HG02885 (cell line): ENCODE measurements at regions not wholly inside any gene's neighbourhood (a gene's known extent, or its start where the extent isn't known, plus 50 kb on each side); places are given as distances from the start of the nearest gene placed in this dataset.
"Not testable (repeated sequence)": the region's sequence is repeated elsewhere in the genome, so short reads cannot be mapped to it uniquely, and the experiment has no call there.

Source experiments
- ATAC-seq: cut with Tn5 transposase; IDR thresholded peaks from one replicate; pipeline ENCODE4 v1.9.1; 2021; ENCODE audit warnings: mild to moderate bottlenecking; ENCODE audit not compliant: unreplicated experiment, poor library complexity

GRCh38 chr10:131817866-131818509, 82.8 kb upstream of the PPP2R2D start:
- ATAC-seq: no peak

GRCh38 chr10:131818510-131819234, 82.1 kb upstream of the PPP2R2D start:
- ATAC-seq: no peak

GRCh38 chr10:131819241-131820072, 81.4 kb upstream of the PPP2R2D start:
- no peak for ATAC-seq

DNA sequence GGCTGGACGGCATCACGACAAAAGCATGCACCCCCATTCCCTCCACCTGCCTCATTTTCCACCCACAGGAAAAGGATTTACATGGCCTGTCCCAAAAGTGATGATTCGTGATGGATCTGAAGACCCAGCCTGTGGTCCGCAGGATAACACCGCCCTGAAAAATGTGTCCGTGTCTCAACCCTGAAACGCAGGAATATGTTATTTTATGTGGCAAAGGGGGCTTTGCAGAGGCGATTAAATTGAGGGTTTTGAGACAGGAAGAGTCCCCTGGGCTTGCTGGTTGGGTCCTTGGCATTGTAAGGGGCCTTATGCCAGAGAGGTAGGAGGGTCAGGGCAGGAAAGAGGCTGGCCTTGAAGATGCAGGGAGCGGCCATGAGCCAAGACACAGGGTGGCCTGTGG, 80.2 kb upstream of the PPP2R2D start:
- no peak for ATAC-seq

- ATAC-seq: no peak
Measured at GRCh38 chr10:131821378-131822012, 79.3 kb upstream of the PPP2R2D start.

- ATAC-seq: no peak
Measured at GRCh38 chr10:131822013-131822691, 78.7 kb upstream of the PPP2R2D start.

GRCh38 chr10:131822692-131823245, 78.0 kb upstream of the PPP2R2D start:
- no peak for ATAC-seq

- not testable (repeated sequence) for ATAC-seq
Measured at GRCh38 chr10:131823601-131824099, 77.2 kb upstream of the PPP2R2D start.

DNA sequence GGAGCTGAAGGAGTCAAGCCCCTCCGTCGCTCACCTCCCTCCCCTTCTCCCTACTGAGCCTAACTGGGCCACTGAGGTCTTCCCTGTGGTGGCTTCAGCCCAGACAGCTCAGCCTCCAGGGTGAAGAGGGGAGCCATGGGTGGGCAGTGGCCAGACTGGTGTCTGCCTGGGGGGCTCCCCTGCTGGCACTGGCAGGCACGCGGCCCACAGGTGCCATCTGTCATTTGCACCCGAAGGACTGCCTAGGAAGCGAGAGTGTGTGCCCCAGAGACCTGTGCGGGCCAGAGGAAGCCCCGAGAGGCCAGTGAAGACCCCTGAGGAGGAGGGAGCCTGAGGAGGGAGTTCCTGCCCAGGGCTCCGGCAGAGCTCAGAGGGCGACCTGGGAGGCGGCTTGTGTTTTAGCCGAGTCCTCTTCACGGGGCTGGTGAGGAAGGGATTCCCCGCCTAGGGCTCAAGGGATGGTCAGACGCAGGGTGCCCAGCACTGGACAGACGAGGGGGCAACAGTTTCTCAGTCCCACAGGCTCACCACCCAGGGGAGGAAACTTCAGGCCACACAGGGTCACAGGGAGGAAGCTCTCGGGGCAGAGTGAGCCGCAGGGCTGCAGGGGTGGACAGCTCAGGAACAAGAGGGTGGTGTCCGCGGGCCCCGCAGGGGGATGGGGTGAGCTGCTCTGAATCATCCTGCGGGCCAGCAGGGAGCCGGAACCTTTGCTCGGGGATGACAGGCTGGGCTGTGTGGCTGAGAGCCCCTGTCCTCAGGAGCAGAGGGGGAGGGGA, 76.2 kb upstream of the PPP2R2D start:
- ATAC-seq: no peak

DNA sequence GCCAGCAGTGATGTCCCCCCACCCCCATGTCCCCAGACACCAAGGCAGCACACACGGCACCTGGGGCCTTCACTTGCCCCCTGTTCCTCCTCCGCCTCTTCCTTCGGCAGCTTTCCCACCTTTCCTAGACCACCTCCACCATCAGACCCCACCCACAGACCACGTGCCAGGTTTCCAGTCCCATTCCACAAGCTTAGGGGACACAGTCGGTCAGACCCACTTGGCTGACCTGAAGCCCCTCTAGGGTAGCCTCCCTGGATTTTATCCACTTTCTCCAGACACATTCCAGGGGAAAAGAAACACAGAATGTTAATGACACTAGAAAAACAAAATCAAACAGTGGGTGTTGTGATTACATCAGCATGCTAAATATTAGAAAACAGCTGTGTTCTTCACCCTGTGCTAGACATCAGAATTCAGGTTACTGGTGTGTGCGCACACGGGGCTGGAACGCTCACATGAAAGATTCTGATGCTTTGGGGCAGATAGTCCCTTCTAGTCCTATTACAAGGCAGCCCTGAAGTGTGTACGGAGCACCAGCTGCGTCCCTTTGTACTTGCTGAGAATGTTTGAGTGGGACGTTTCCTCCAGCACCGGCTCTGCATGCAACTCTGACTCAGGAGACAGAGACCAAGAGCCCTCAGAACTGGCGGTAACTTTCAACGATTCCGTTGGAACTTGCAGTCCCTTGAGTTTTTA, 75.5 kb upstream of the PPP2R2D start:
- no peak for ATAC-seq

DNA sequence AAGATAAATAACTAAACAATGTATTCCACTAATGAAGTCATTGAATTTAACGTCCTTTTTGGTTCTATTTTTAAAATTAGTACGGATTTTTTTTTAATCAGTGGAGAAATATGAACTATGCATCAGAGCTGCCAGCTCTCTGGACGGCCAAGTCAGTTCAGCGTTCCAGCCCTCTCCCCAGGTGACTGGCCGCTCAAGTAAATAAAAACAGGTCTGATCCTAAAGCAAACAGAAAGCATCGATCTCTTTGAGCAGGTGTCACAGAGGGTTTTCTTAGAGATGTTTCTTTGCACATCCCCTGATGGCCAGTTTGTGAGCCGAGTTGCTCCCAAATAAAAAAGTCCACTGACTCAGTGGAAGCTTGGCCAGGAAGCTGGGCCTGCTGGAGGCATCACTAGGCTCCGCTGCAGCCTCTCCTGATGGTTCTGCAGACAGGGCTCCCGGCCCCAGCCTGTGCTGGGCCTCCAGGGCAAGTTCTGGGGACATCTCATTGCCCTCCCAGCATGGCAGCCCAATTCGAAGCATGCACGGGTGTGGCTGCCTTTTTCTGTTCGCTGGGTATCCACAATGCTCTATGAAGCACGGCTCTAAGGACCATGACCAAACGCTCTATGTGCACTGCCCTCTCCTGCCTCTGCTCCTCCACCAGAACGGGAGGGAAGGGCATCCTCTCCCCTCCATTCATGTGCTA, 74.7 kb upstream of the PPP2R2D start:
- ATAC-seq: no peak

GRCh38 chr10:131829156-131829930, 71.5 kb upstream of the PPP2R2D start:
- no peak for ATAC-seq

GRCh38 chr10:131830446-131831130, 70.2 kb upstream of the PPP2R2D start:
- no peak for ATAC-seq

GRCh38 chr10:131831561-131831960, 69.2 kb upstream of the PPP2R2D start:
- no peak for ATAC-seq

DNA sequence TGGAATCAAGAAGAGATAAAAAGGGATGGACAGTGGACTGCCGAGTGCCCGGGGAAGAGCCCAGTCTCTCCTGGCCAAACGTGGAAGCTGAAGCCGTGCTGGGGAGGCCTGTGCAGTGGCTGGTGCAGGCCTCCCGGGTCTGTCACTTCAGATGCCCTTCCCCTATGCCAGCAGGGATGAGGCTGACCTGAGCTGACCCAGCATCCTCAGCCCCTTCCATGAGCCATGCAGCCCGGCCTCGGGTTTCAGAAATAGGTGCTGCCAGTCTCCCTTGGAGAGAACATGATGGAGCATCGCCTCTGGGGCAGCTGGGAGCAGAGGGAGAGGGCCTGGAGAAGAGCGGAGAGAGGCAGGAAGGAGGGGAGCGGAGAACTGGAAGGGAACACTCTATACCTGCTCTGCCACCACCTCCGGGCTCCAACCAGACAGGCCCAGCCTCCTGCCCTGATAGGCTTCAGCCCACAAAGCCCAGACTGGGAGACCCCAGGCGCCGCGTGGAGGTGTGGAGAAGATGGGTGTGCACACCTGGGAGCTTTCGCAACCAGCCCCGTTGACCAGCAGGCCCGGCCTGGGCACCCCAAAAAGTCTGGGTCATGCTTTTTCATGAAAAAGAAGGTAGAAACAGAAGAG, 68.6 kb upstream of the PPP2R2D start:
- no peak for ATAC-seq

DNA sequence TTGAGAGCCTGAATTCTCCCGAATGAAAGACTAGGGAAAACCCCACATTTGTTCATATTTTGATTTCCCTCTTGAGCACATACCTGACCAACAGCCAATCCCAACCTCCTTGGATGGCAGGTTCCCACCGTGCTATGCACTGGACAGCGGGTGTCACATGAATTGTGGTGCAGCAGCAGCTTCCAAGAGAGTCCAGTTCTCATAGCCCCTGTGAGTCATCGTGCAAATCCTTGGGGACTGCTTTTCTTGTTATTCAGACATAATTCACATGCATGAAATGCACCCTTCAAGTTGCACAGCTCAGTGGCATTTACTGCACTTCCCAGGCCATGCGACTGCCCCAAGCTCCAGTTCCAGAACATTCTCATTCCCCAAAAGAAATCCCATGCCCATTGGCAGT, 67.8 kb upstream of the PPP2R2D start:
- no peak for ATAC-seq
